HCT116 (cell line): ENCODE measurements at regions not wholly inside any gene's neighbourhood (a gene's known extent, or its start where the extent isn't known, plus 50 kb on each side); places are given as distances from the start of the nearest gene placed in this dataset.

Experiments used
- ATAC-seq: fragments of 200-7000 bp; cut with Tn5 transposase; 2 replicates; pipeline ENCODE4 v1.9.1; 2020; ENCODE audit warnings: mild to moderate bottlenecking, moderate library complexity
- BruUV-seq: library from RNA; stranded (reverse); fragments of 400-500 nt; replicated peaks from 2 replicates; lab custom pipeline; 2021; lab: Mats Ljungman, UMichigan
- CTCF ChIA-PET: fragments of 300-600 bp; sonication (Branson Sonifier 250); formaldehyde crosslinking; loops from one replicate; lab custom pipeline; 2021; ENCODE audit warnings: antibody characterized with exemption; lab: Charles Lee
- POLR2A ChIA-PET: fragments of 300-600, 350-600 bp; sonication (Branson Sonifier 250); formaldehyde crosslinking; loops from one replicate; lab custom pipeline; 2021; ENCODE audit warnings: antibody characterized with exemption; lab: Charles Lee
- RAD21 ChIA-PET, 2 experiments: fragments of 300-600 bp; sonication (Branson Sonifier 250); formaldehyde crosslinking; loops; one replicate each; lab custom pipeline; 2023; ENCODE audit warnings: low total read pairs in 2 of 2; ENCODE audit not compliant: uncharacterized antibody in 2 of 2, unreplicated experiment in 2 of 2, low non-redundant PET in 1 of 2; lab: Charles Lee
- DNase-seq: peaks from one replicate; pipeline ENCODE4 v3.0.0-alpha.2; 2010; ENCODE audit warnings: low read depth, low spot score
- H2AFZ ChIP-seq: fragments of 200-600 bp; shearing (Covaris generic), sonication (generic); 2 replicates; pipeline ENCODE4 v1.6.1; 2017; ENCODE audit warnings: low read depth, mixed run types, mixed read lengths, antibody characterized with exemption, low read length; ENCODE audit not compliant: poor library complexity, severe bottlenecking
- H3K27ac ChIP-seq: 2 replicates; pipeline ENCODE4 v1.5.1; 2012; ENCODE audit warnings: low read depth, low read length
- H3K27me3 ChIP-seq: fragments of 200-600 bp; sonication (generic); 2 replicates; pipeline ENCODE4 v1.6.1; 2016; ENCODE audit warnings: mixed run types, low read length, mixed read lengths; ENCODE audit not compliant: insufficient read depth
- H3K36me3 ChIP-seq, 2 experiments: fragments of 200-500 bp in 1 of 2; fragments of 200-600 bp in 1 of 2; sonication (Bioruptor generic) in 1 of 2; sonication (generic) in 1 of 2; 2 replicates each; pipeline versions ENCODE4 v1.5.1 to v1.6.1; 2014 to 2016; ENCODE audit warnings: low read length in 2 of 2, inconsistent platforms in 1 of 2, mixed read lengths in 1 of 2, mixed run types in 1 of 2; ENCODE audit not compliant: insufficient read depth in 2 of 2, control insufficient read depth in 1 of 2
- H3K4me1 ChIP-seq, 2 experiments: fragments of 200-600 bp in 1 of 2; sonication (generic) in 1 of 2; 2 replicates each; pipeline versions ENCODE4 v1.5.1 to v1.6.1; 2012 to 2017; ENCODE audit warnings: low read length in 2 of 2, inconsistent platforms in 1 of 2, mild to moderate bottlenecking in 1 of 2, mixed read lengths in 1 of 2, mixed run types in 1 of 2, moderate library complexity in 1 of 2; ENCODE audit not compliant: insufficient read depth in 2 of 2, control insufficient read depth in 1 of 2
- H3K4me2 ChIP-seq: fragments of 200-600 bp; sonication (generic); 2 replicates; pipeline ENCODE4 v1.6.1; 2017; ENCODE audit warnings: mixed run types, low read length, mixed read lengths
- H3K4me3 ChIP-seq, 2 experiments: fragments of 200-600 bp in 1 of 2; sonication (generic) in 1 of 2; replicated peaks in 1 of 2; 2 replicates each; pipeline ENCODE4 v1.5.1; 2011 to 2016; ENCODE audit warnings: low read length in 2 of 2, control low read depth in 1 of 2, low read depth in 1 of 2, mild to moderate bottlenecking in 1 of 2, mixed read lengths in 1 of 2, mixed run types in 1 of 2
- H3K79me2 ChIP-seq: fragments of 200-600 bp; sonication (generic); 2 replicates; pipeline ENCODE4 v1.6.1; 2017; ENCODE audit warnings: mild to moderate bottlenecking, mixed run types, low read length, moderate library complexity, mixed read lengths; ENCODE audit not compliant: insufficient read depth
- H3K9ac ChIP-seq: fragments of 200-600 bp; sonication (generic); 2 replicates; pipeline ENCODE4 v1.6.1; 2016; ENCODE audit warnings: low read length, mixed read lengths
- H3K9me2 ChIP-seq: fragments of 200-600 bp; sonication (generic), shearing (Covaris generic); 2 replicates; pipeline ENCODE4 v1.6.1; 2017; ENCODE audit warnings: mixed run types, mild to moderate bottlenecking, moderate library complexity; ENCODE audit not compliant: insufficient read depth
- H3K9me3 ChIP-seq, 2 experiments: fragments of 200-500 bp in 1 of 2; fragments of 200-600 bp in 1 of 2; sonication (Bioruptor generic) in 1 of 2; sonication (generic) in 1 of 2; 2 replicates each; pipeline ENCODE4 v1.6.1; 2014 to 2017; ENCODE audit warnings: low read length in 2 of 2, mixed read lengths in 2 of 2, inconsistent platforms in 1 of 2, low read depth in 1 of 2, mild to moderate bottlenecking in 1 of 2, mixed run types in 1 of 2, moderate library complexity in 1 of 2; ENCODE audit not compliant: control insufficient read depth in 1 of 2, insufficient read depth in 1 of 2
- H4K20me1 ChIP-seq: fragments of 200-600 bp; sonication (generic), shearing (Covaris generic); 2 replicates; pipeline ENCODE4 v1.6.1; 2017; ENCODE audit warnings: mixed run types, mild to moderate bottlenecking, moderate library complexity; ENCODE audit not compliant: insufficient read depth
- CBX3 ChIP-seq: IDR thresholded peaks from 2 replicates; pipeline ENCODE4 v1.6.1; 2012; ENCODE audit warnings: low read depth
- EGR1 ChIP-seq: IDR thresholded peaks from 2 replicates; pipeline ENCODE4 v1.6.1; 2012; ENCODE audit warnings: low read depth
- ELF1 ChIP-seq: IDR thresholded peaks from 2 replicates; pipeline ENCODE4 v1.6.1; 2012; ENCODE audit warnings: low read depth, borderline replicate concordance
- EZH2 ChIP-seq: fragments of 200-600 bp; sonication (generic); IDR thresholded peaks from 2 replicates; pipeline ENCODE4 v1.6.1; 2017; ENCODE audit warnings: antibody characterized with exemption, mixed run types
- FOSL1 ChIP-seq: IDR thresholded peaks from 2 replicates; pipeline ENCODE4 v1.6.1; 2012; ENCODE audit warnings: low read depth
- JUND ChIP-seq: IDR thresholded peaks from 2 replicates; pipeline ENCODE4 v1.6.1; 2012
- MAX ChIP-seq: IDR thresholded peaks from 2 replicates; pipeline ENCODE4 v1.6.1; 2012
- POLR2A ChIP-seq: IDR thresholded peaks from 2 replicates; pipeline ENCODE4 v1.7.0; 2011; ENCODE audit warnings: borderline replicate concordance; ENCODE audit not compliant: insufficient read depth, insufficient read length; ENCODE audit errors: extremely low read depth
- POLR2AphosphoS5 ChIP-seq: IDR thresholded peaks from 2 replicates; pipeline ENCODE4 v1.6.1; 2011; ENCODE audit warnings: mild to moderate bottlenecking, low read depth, low read length, moderate library complexity
- RAD21 ChIP-seq: IDR thresholded peaks from 2 replicates; pipeline ENCODE4 v1.6.1; 2012; ENCODE audit warnings: low read depth, mild to moderate bottlenecking
- REST ChIP-seq: IDR thresholded peaks from 2 replicates; pipeline ENCODE4 v1.6.1; 2012; ENCODE audit warnings: low read depth
- SIN3A ChIP-seq: IDR thresholded peaks from 2 replicates; pipeline ENCODE4 v1.6.1; 2012; ENCODE audit warnings: low read depth
- SP1 ChIP-seq: IDR thresholded peaks from 2 replicates; pipeline ENCODE4 v1.6.1; 2012; ENCODE audit warnings: low read depth
- SRF ChIP-seq: IDR thresholded peaks from 2 replicates; pipeline ENCODE4 v1.6.1; 2012; ENCODE audit warnings: low read depth
- YY1 ChIP-seq: IDR thresholded peaks from 2 replicates; pipeline ENCODE4 v1.6.1; 2011; ENCODE audit warnings: low read length, low read depth, moderate library complexity, mild to moderate bottlenecking; ENCODE audit not compliant: insufficient replicate concordance; ENCODE audit errors: extremely low read depth
- ZBTB33 ChIP-seq: IDR thresholded peaks from 2 replicates; pipeline ENCODE4 v1.6.1; 2011; ENCODE audit warnings: mild to moderate bottlenecking, low read length, moderate library complexity; ENCODE audit not compliant: insufficient replicate concordance; ENCODE audit errors: extremely low read depth
- ZFX ChIP-seq: fragments of 450-650 bp; IDR thresholded peaks from 2 replicates; pipeline ENCODE4 v1.6.1; 2017
- intact Hi-C: fragments of 100-400 bp; cut with micrococcal nuclease; formaldehyde crosslinking; loops from 2 replicates; pipeline ENCODE4 v1.10.0; 2022
- TF ChIP-seq, protein P1 (sequence below), 3 experiments: fragments of 200-600 bp in 1 of 3; sonication (generic) in 1 of 3; IDR thresholded peaks in 2 of 3; conservative IDR thresholded peaks in 1 of 3; 2 replicates each; pipeline ENCODE4 v1.5.1; 2012 to 2017; ENCODE audit warnings: low read depth in 2 of 3, low read length in 2 of 3, antibody characterized with exemption in 1 of 3, borderline replicate concordance in 1 of 3, control low read depth in 1 of 3, mild to moderate bottlenecking in 1 of 3, mixed read lengths in 1 of 3, mixed run types in 1 of 3, moderate library complexity in 1 of 3; ENCODE audit not compliant: insufficient read depth in 1 of 3
- TF ChIP-seq, protein P2 (sequence below): IDR thresholded peaks from 2 replicates; pipeline ENCODE4 v1.6.1; 2012

GRCh38 chr3:59531066-59531745 lies 481.4 kb upstream of the CFAP20DC start:
- no peak overlapping the region for H2AFZ ChIP-seq
- H3K27me3 ChIP-seq = peaks cover 33% of the 10 kb centered on the region
- H3K4me3 ChIP-seq = no peak overlapping the region
- intact Hi-C loops = no loop called here
- no peaks in the 10 kb centered on the region for H4K20me1 ChIP-seq
- no peaks in the 10 kb centered on the region for H3K9me3 ChIP-seq
- no peak for DNase-seq
- no TSS peak for BruUV-seq
- ChIA-PET CTCF (no interaction called here), POLR2A (no interaction called here), RAD21 (no interaction called here)
- TF ChIP-seq, protein P1, sequence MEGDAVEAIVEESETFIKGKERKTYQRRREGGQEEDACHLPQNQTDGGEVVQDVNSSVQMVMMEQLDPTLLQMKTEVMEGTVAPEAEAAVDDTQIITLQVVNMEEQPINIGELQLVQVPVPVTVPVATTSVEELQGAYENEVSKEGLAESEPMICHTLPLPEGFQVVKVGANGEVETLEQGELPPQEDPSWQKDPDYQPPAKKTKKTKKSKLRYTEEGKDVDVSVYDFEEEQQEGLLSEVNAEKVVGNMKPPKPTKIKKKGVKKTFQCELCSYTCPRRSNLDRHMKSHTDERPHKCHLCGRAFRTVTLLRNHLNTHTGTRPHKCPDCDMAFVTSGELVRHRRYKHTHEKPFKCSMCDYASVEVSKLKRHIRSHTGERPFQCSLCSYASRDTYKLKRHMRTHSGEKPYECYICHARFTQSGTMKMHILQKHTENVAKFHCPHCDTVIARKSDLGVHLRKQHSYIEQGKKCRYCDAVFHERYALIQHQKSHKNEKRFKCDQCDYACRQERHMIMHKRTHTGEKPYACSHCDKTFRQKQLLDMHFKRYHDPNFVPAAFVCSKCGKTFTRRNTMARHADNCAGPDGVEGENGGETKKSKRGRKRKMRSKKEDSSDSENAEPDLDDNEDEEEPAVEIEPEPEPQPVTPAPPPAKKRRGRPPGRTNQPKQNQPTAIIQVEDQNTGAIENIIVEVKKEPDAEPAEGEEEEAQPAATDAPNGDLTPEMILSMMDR (IDR thresholded peaks at IDR 0.05 in 2 of 3, conservative IDR thresholded peaks at IDR 0.05 in 1 of 3; ENCODE audit: borderline replicate concordance in 1 of 3, insufficient read depth in 1 of 3, low read depth in 2 of 3, low read length in 2 of 3) = no peak
- TF ChIP-seq RAD21 = no peak
- TF ChIP-seq ZFX = no peak
- no peak for TF ChIP-seq CBX3
- TF ChIP-seq SIN3A = no peak
- TF ChIP-seq SRF = no peak
- TF ChIP-seq POLR2AphosphoS5 = no peak
- TF ChIP-seq ZBTB33 = no peak
- no peak for TF ChIP-seq FOSL1
- no peak for TF ChIP-seq REST
- TF ChIP-seq POLR2A = no peak
- no peak for TF ChIP-seq SP1
- no peak for TF ChIP-seq EZH2
- TF ChIP-seq MAX = no peak
- TF ChIP-seq, protein P2, sequence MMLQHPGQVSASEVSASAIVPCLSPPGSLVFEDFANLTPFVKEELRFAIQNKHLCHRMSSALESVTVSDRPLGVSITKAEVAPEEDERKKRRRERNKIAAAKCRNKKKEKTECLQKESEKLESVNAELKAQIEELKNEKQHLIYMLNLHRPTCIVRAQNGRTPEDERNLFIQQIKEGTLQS = no peak
- no peak for TF ChIP-seq EGR1
- TF ChIP-seq JUND = no peak
- TF ChIP-seq ELF1 = no peak
- no peak for TF ChIP-seq YY1
- no peak overlapping the region for H3K9ac ChIP-seq
- ATAC-seq = no peak
- no peaks in the 10 kb centered on the region for H3K36me3 ChIP-seq
- no peak overlapping the region for H3K4me2 ChIP-seq
- H3K27ac ChIP-seq = no peak overlapping the region
- H3K79me2 ChIP-seq = no peaks in the 10 kb centered on the region
- no peaks in the 10 kb centered on the region for H3K9me2 ChIP-seq
- H3K4me1 ChIP-seq = no peaks in the 10 kb centered on the region
